ENCODE measurements at regions not wholly inside any gene's neighbourhood (a gene's known extent, or its start where the extent isn't known, plus 50 kb on each side); places are given as distances from the start of the nearest gene placed in this dataset.

DNA sequence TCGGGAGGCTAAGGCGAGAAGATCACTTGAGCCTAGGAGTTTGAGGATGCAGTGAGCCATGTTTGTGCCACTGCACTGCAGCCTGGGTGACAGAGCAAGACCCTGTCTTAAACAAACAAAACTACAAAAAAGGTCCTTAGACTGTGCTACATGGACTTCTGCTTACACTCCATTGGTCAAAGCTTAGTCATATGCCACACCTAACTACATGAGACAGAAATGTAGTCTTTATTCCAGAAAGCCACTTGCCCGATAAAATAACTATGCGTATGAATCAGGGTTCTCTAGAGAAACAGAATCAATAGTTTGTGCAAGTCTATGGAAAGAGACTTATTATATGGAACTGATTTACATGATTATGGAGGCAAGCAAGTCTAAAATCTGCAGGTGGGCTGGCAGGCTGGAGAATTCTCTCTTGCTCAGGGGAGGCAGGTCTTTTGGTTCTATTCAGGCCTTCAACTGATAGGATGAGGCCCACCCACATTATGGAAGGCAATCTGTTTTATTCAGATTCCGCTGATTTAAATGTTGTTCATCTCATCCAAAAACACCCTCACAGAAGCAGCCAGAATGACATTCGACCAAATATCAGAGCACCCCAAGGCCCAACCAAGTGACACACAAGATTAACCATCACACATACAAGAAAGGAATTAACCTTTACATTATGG lies 114.4 kb upstream of the SIX2 start:
- no peak for TF ChIP-seq EZH2phosphoT487 (IDR thresholded peaks at IDR 0.05; ENCODE audit: low read depth, severe bottlenecking, unreplicated experiment)
- 96% methylated on average over 6 of the region's 6 CpGs for WGBS (ENCODE audit: low lambda C conversion rate, missing lambda C conversion rate)

DNA sequence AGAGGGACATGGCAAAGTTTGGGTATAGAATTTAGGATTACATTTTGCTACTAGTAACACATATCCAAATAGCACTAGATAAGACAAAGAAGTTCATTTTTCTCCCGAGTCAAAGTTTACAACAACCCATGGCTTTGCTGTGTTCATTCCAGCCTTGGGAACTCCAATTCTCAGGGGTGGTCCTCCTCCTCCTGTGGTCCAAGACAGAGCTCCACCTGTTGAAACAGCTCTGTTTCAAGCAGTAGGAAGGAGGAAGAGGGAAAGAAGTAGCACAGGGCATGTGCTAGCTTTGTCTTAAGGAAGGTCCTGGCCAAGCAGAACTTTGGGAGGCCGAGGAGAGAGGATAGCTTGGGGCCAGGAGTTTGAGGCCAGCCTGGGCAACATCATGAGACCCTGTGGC lies 113.8 kb upstream of the SIX2 start:
- 81% methylated on average over 2 of the region's 2 CpGs for WGBS (ENCODE audit: low lambda C conversion rate, missing lambda C conversion rate)
- no peak overlapping the region for H2AFZ ChIP-seq
- no peaks in the 10 kb centered on the region for H3K9me2 ChIP-seq (replicated peaks; ENCODE audit: insufficient read depth)
- no peak overlapping the region for H3K4me3 ChIP-seq
- no peaks in the 10 kb centered on the region for H4K20me1 ChIP-seq (ENCODE audit: insufficient read depth, poor library complexity, severe bottlenecking)
- H3K4me2 ChIP-seq = no peak overlapping the region
- no peaks in the 10 kb centered on the region for H3K27me3 ChIP-seq
- H3K79me2 ChIP-seq = no peaks in the 10 kb centered on the region
- no peak overlapping the region for H3K27ac ChIP-seq
- no peaks in the 10 kb centered on the region for H3K36me3 ChIP-seq (replicated peaks; ENCODE audit: insufficient read depth, low read depth)
- TF ChIP-seq EZH2 (IDR thresholded peaks at IDR 0.05; ENCODE audit: borderline replicate concordance) (no peak), EZH2phosphoT487 (IDR thresholded peaks at IDR 0.05; ENCODE audit: low read depth, severe bottlenecking, unreplicated experiment) (no peak)
- TF ChIP-seq, protein P1, sequence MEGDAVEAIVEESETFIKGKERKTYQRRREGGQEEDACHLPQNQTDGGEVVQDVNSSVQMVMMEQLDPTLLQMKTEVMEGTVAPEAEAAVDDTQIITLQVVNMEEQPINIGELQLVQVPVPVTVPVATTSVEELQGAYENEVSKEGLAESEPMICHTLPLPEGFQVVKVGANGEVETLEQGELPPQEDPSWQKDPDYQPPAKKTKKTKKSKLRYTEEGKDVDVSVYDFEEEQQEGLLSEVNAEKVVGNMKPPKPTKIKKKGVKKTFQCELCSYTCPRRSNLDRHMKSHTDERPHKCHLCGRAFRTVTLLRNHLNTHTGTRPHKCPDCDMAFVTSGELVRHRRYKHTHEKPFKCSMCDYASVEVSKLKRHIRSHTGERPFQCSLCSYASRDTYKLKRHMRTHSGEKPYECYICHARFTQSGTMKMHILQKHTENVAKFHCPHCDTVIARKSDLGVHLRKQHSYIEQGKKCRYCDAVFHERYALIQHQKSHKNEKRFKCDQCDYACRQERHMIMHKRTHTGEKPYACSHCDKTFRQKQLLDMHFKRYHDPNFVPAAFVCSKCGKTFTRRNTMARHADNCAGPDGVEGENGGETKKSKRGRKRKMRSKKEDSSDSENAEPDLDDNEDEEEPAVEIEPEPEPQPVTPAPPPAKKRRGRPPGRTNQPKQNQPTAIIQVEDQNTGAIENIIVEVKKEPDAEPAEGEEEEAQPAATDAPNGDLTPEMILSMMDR (IDR thresholded peaks at IDR 0.05; ENCODE audit: poor library complexity) = no peak
- H3K9me3 ChIP-seq (ENCODE audit: low read depth) = no peaks in the 10 kb centered on the region
- H3K4me1 ChIP-seq (ENCODE audit: insufficient read depth) = no peaks in the 10 kb centered on the region
- DNase-seq (ENCODE audit: low spot score) = no peak

More for the DNA sequence above, 114.4 kb upstream of the SIX2 start:
- Histone ChIP-seq H3K36me3 (replicated peaks; ENCODE audit: insufficient read depth, low read depth) (no peaks in the 10 kb centered on the region), H3K9me3 (ENCODE audit: low read depth) (no peaks in the 10 kb centered on the region), H3K9me2 (replicated peaks; ENCODE audit: insufficient read depth) (no peaks in the 10 kb centered on the region), H3K27me3 (no peaks in the 10 kb centered on the region), H3K4me3 (no peak overlapping the region), H4K20me1 (ENCODE audit: insufficient read depth, poor library complexity, severe bottlenecking) (no peaks in the 10 kb centered on the region), H3K4me1 (ENCODE audit: insufficient read depth) (no peaks in the 10 kb centered on the region), H3K4me2 (no peak overlapping the region), H3K79me2 (no peaks in the 10 kb centered on the region), H2AFZ (no peak overlapping the region), H3K27ac (no peak overlapping the region)
- DNase-seq (ENCODE audit: low spot score) = no peak

DNA sequence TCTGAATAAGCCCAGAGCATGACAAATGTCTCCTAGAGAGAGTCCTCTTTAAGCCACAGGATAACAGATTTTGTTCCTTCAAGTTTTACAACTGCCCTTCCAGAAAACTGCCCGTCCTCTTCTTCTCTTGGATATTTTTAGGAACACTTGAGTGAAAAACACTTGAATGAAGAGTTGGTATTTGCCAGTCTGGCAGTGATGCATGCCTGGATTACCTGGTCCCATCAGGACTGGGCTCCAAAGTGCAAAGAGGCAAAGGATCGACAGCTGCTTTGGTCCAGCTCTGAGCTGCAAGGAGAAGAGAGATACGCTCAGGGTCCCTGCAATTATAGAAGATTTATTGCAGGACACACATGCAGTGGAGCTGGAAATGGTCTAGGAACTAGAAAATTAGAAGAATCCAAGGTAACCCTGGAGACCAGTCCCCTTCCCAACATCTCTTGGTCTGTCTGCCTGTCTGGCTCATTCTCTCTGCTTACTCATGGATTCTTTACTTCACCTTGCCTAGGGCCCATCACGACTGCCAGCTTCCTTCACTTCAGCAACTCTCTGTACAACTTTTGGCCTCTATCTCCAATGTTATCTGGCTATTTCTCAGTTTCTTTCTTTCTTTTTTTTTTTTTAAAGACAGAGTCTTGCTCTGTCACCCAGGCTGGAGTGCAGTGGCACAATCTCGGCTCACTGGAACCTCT lies 112.1 kb upstream of the SIX2 start:
- TF ChIP-seq EZH2 (IDR thresholded peaks at IDR 0.05; ENCODE audit: borderline replicate concordance) = no peak
- no peak for TF ChIP-seq EZH2phosphoT487 (IDR thresholded peaks at IDR 0.05; ENCODE audit: low read depth, severe bottlenecking, unreplicated experiment)
- TF ChIP-seq, protein P1 (IDR thresholded peaks at IDR 0.05; ENCODE audit: poor library complexity) = no peak
- no peaks in the 10 kb centered on the region for H3K36me3 ChIP-seq (replicated peaks; ENCODE audit: insufficient read depth, low read depth)
- 83% methylated on average over 5 of the region's 5 CpGs for WGBS (ENCODE audit: low lambda C conversion rate, missing lambda C conversion rate)

DNA sequence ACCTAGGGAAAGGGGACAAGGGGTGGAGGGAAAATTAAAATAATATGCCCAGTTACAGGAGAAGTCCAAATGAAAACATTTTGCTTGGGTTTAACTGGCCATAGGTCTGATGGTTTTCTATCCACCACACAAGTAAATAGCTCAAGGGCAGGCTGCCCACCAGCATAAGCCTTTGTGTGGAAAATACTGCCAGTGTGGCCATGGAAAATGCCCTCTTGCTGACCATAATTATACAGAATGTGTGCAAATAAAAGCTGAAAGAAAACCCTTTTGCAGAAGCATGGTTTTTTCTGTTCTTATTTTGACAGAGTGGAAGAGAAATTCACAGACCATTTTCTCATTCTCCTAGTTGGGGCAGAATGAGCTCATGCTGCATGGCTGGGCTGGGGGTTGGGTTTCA lies 111.3 kb upstream of the SIX2 start:
- no peaks in the 10 kb centered on the region for H3K27me3 ChIP-seq
- no peak overlapping the region for H3K27ac ChIP-seq
- H3K79me2 ChIP-seq = no peaks in the 10 kb centered on the region
- TF ChIP-seq EZH2phosphoT487 (IDR thresholded peaks at IDR 0.05; ENCODE audit: low read depth, severe bottlenecking, unreplicated experiment) = no peak
- no peak for TF ChIP-seq EZH2 (IDR thresholded peaks at IDR 0.05; ENCODE audit: borderline replicate concordance)
- TF ChIP-seq, protein P1 (IDR thresholded peaks at IDR 0.05; ENCODE audit: poor library complexity) = no peak
- no peak overlapping the region for H3K4me2 ChIP-seq
- no peaks in the 10 kb centered on the region for H4K20me1 ChIP-seq (ENCODE audit: insufficient read depth, poor library complexity, severe bottlenecking)
- H2AFZ ChIP-seq = no peak overlapping the region
- H3K9me3 ChIP-seq (ENCODE audit: low read depth) = no peaks in the 10 kb centered on the region
- no peaks in the 10 kb centered on the region for H3K36me3 ChIP-seq (replicated peaks; ENCODE audit: insufficient read depth, low read depth)
- H3K4me1 ChIP-seq (ENCODE audit: insufficient read depth) = no peaks in the 10 kb centered on the region
- no peaks in the 10 kb centered on the region for H3K9me2 ChIP-seq (replicated peaks; ENCODE audit: insufficient read depth)
- H3K4me3 ChIP-seq = no peak overlapping the region
- no peak for DNase-seq (ENCODE audit: low spot score)

More for the DNA sequence above, 112.1 kb upstream of the SIX2 start:
- H3K9me3 ChIP-seq (ENCODE audit: low read depth) = no peaks in the 10 kb centered on the region
- DNase-seq (ENCODE audit: low spot score) = no peak
- H4K20me1 ChIP-seq (ENCODE audit: insufficient read depth, poor library complexity, severe bottlenecking) = no peaks in the 10 kb centered on the region
- H3K4me1 ChIP-seq (ENCODE audit: insufficient read depth) = no peaks in the 10 kb centered on the region
- no peak overlapping the region for H3K4me3 ChIP-seq
- H3K4me2 ChIP-seq = no peak overlapping the region
- no peak overlapping the region for H3K27ac ChIP-seq
- no peaks in the 10 kb centered on the region for H3K27me3 ChIP-seq
- no peaks in the 10 kb centered on the region for H3K79me2 ChIP-seq
- no peak overlapping the region for H2AFZ ChIP-seq
- H3K9me2 ChIP-seq (replicated peaks; ENCODE audit: insufficient read depth) = no peaks in the 10 kb centered on the region
